ENCODE measurements at regions not wholly inside any gene's neighbourhood (a gene's known extent, or its start where the extent isn't known, plus 50 kb on each side); places are given as distances from the start of the nearest gene placed in this dataset.

DNA sequence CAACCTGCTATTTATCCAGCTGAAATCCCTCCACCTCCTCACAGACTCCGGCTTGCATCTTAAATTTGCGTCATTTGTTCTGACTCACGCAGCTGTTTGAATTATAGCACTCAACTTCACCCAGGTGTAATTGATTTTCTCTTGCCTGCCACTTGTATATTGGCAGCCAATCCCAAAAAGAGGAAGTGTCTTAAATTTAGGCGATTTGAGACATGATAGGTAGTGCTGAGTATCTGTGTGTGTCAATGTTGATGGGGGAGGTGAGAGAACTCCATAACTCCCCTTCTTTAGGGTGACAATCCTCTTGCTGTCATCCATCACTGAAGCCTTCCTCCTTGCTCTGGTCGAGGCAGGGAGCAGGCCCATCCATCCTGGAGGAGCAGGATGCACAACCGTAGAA, 77.2 kb upstream of the TPRG1 start:
- POLR2A ChIA-PET = no interaction called here
- CTCF ChIA-PET = no interaction called here

DNA sequence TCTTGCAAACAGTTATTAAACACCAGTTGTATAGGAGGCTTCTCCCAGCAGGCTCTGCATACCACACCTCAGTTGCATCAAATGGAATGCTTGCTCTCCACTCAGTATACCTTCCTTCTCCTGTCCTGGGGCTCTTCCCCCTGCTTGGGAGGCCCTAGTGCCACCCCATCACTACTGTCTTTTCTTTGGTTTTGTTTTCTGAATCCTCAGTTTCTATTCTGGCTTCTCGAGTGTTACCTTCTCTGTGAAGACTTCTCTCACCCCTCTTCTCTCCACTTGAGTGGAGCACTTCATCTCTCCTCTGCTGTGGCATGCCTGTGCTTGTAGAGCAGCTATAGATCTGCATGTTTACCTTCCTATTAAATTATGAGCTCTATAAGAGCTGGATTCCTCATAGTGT, 75.7 kb upstream of the TPRG1 start:
- intact Hi-C loops (cut with micrococcal nuclease; ENCODE audit: unreplicated experiment) = no loop called here
- in situ Hi-C loops (cut with HindIII; ENCODE audit: low pct_unique_long_range_greater_than_20kb, low sequenced_read_pairs) = no loop called here
- no peak for TF ChIP-seq SIN3A (IDR thresholded peaks at IDR 0.05; ENCODE audit: borderline replicate concordance, insufficient read depth, low read depth, low read length)
- TF ChIP-seq REST (IDR thresholded peaks at IDR 0.05; ENCODE audit: insufficient read depth in 1 of 2, low read depth in 2 of 2, low read length in 1 of 2) = no peak
- H3K9me3 ChIP-seq (ENCODE audit: control insufficient read depth, insufficient read depth, low read depth, low read length) = no peaks in the 10 kb centered on the region
- H3K4me3 ChIP-seq (ENCODE audit: low read depth in 2 of 2, low read length in 2 of 2) = no peak overlapping the region
- H3K36me3 ChIP-seq (ENCODE audit: control insufficient read depth, insufficient read depth, low read length) = no peaks in the 10 kb centered on the region
- POLR2A ChIA-PET = interaction anchor here (0.6 kb wide), 2 partner anchors 36 to 1046 kb away, joined by 3 to 4 read pairs; no protein-coding TSS in a partner anchor
- CTCF ChIA-PET = no interaction called here
- no peaks in the 10 kb centered on the region for H3K27me3 ChIP-seq (ENCODE audit: control insufficient read depth, insufficient read depth, low read length)
- H3K4me1 ChIP-seq (ENCODE audit: control insufficient read depth, insufficient read depth, low read length) = no peaks in the 10 kb centered on the region
- DNase-seq (ENCODE audit: low read depth, low spot score) = no peak
- no TSS peak for BruUV-seq (replicated peaks)
- H3K27ac ChIP-seq (ENCODE audit: low read length) = no peak overlapping the region
- no peak for ATAC-seq

More for the DNA sequence above, 77.2 kb upstream of the TPRG1 start:
- no TSS peak for BruUV-seq (replicated peaks)
- DNase-seq (ENCODE audit: low read depth, low spot score) (no peak), ATAC-seq (no peak)
- no peak overlapping the region for H3K27ac ChIP-seq (ENCODE audit: low read length)
- H3K36me3 ChIP-seq (ENCODE audit: control insufficient read depth, insufficient read depth, low read length) = no peaks in the 10 kb centered on the region
- intact Hi-C loops (cut with micrococcal nuclease; ENCODE audit: unreplicated experiment) (no loop called here), in situ Hi-C loops (cut with HindIII; ENCODE audit: low pct_unique_long_range_greater_than_20kb, low sequenced_read_pairs) (no loop called here)
- H3K27me3 ChIP-seq (ENCODE audit: control insufficient read depth, insufficient read depth, low read length) = no peaks in the 10 kb centered on the region
- no peaks in the 10 kb centered on the region for H3K4me1 ChIP-seq (ENCODE audit: control insufficient read depth, insufficient read depth, low read length)
- H3K4me3 ChIP-seq (ENCODE audit: low read depth in 2 of 2, low read length in 2 of 2) = no peak overlapping the region
- TF ChIP-seq POLR2AphosphoS5 (IDR thresholded peaks at IDR 0.05; ENCODE audit: low read depth, low read length) = no peak
- TF ChIP-seq SIN3A (IDR thresholded peaks at IDR 0.05; ENCODE audit: borderline replicate concordance, insufficient read depth, low read depth, low read length) = no peak
- TF ChIP-seq TCF7L2 (IDR thresholded peaks at IDR 0.05; ENCODE audit: low read depth, low read length) = no peak
- no peak for TF ChIP-seq REST (IDR thresholded peaks at IDR 0.05; ENCODE audit: insufficient read depth in 1 of 2, low read depth in 2 of 2, low read length in 1 of 2)
- no peak for TF ChIP-seq CTCF (IDR thresholded peaks at IDR 0.05)
- no peaks in the 10 kb centered on the region for H3K9me3 ChIP-seq (ENCODE audit: control insufficient read depth, insufficient read depth, low read depth, low read length)
